ENCODE measurements at regions not wholly inside any gene's neighbourhood (a gene's known extent, or its start where the extent isn't known, plus 50 kb on each side); places are given as distances from the start of the nearest gene placed in this dataset.
"Not testable (repeated sequence)": the region's sequence is repeated elsewhere in the genome, so short reads cannot be mapped to it uniquely, and the experiment has no call there.

DNA sequence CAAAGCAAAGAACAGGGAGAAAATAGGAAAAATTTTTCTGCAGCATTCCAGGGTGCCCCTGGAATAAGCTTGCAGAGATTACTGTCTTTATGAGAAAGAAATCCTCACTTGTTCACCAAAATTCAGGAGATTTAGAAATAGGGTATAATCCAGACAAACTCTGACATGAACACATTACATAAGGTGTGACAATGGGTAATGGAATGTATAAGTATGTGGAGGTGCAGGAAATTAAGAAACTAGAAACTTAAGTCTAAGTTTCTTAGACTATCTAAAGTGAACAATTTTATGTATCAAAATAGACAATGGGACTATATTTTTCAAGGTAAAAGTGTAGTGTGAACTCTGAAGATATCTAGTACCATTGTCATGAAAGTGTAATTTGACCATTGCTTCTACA is 140.0 kb upstream of the KITLG start:
- no peak for TF ChIP-seq CTCF (conservative IDR thresholded peaks at IDR 0.05)
- no peak for DNase-seq (ENCODE audit: extremely low spot score, unreplicated experiment)
- no peaks in the 10 kb centered on the region for H3K27me3 Mint-ChIP-seq
- no peak overlapping the region for H3K4me3 Mint-ChIP-seq
- H3K27ac Mint-ChIP-seq = no peak overlapping the region
- peaks cover 1% of the 10 kb centered on the region for H3K4me1 Mint-ChIP-seq (ENCODE audit: unreplicated experiment)
- H3K36me3 Mint-ChIP-seq = no peaks in the 10 kb centered on the region
- H3K9me3 Mint-ChIP-seq = peaks cover 9% of the 10 kb centered on the region

DNA sequence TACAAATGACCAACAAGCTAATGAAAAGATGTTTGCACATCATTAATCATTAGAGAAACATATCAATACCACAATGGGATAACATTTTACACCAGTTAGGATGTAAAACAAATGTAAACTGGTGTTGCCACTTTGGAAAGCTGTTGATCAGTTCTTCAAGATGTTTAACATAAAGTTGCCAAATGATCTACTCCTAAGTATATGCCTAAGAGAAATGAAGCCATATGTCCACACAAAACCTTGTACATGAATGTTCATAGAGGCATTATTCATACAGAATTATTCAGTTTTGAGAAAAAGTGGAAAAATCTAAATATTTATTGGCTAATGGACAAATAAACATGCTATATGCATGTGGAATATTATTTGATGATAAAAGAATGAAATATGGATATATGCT is 136.9 kb upstream of the KITLG start:
- Mint-ChIP-seq H3K27me3 (no peaks in the 10 kb centered on the region), H3K27ac (no peak overlapping the region), H3K9me3 (peaks cover 4% of the 10 kb centered on the region), H3K4me3 (no peak overlapping the region), H3K36me3 (no peaks in the 10 kb centered on the region), H3K4me1 (ENCODE audit: unreplicated experiment) (no peaks in the 10 kb centered on the region)
- no peak for TF ChIP-seq CTCF (conservative IDR thresholded peaks at IDR 0.05)
- DNase-seq (ENCODE audit: extremely low spot score, unreplicated experiment) = no peak

- H3K4me1 Mint-ChIP-seq (ENCODE audit: unreplicated experiment) = no peaks in the 10 kb centered on the region
- DNase-seq (ENCODE audit: extremely low spot score, unreplicated experiment) = no peak
- H3K9me3 Mint-ChIP-seq = peaks cover 4% of the 10 kb centered on the region
- TF ChIP-seq CTCF (conservative IDR thresholded peaks at IDR 0.05) = no peak
- no peak overlapping the region for H3K4me3 Mint-ChIP-seq
- H3K27ac Mint-ChIP-seq = no peak overlapping the region
- H3K36me3 Mint-ChIP-seq = no peaks in the 10 kb centered on the region
- H3K27me3 Mint-ChIP-seq = no peaks in the 10 kb centered on the region
These were observed 136.0 kb upstream of the KITLG start for GRCh38 chr12:88716240-88716639.

DNA sequence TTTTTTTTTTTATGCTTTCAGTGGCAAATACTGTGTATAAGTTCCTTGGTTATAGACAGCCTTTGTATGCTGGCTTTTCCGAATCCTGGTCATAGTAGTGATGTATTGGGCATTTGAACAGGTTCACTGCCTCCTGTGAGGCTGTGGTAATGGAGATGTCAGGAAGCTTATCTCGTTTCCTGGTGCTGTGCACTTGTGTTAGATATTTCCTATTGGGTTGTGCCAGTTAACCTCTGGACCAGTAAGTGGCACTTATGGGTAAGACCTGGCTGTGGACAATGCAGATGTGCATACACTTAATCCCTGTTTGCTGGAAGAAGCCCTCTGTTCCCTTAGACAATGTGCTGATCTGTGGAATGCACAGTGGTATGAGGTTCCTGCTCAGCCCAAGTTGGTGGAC is 135.4 kb upstream of the KITLG start:
- no peak for TF ChIP-seq CTCF (conservative IDR thresholded peaks at IDR 0.05)
- DNase-seq (ENCODE audit: extremely low spot score, unreplicated experiment) = no peak
- no peak overlapping the region for H3K4me3 Mint-ChIP-seq
- H3K36me3 Mint-ChIP-seq = no peaks in the 10 kb centered on the region
- peaks cover 4% of the 10 kb centered on the region for H3K9me3 Mint-ChIP-seq
- no peaks in the 10 kb centered on the region for H3K27me3 Mint-ChIP-seq
- no peak overlapping the region for H3K27ac Mint-ChIP-seq
- H3K4me1 Mint-ChIP-seq (ENCODE audit: unreplicated experiment) = no peaks in the 10 kb centered on the region

- H3K27me3 Mint-ChIP-seq; H3K4me1 Mint-ChIP-seq (ENCODE audit: unreplicated experiment); DNase-seq (ENCODE audit: extremely low spot score, unreplicated experiment): not testable (repeated sequence)
These were observed 134.1 kb upstream of the KITLG start for GRCh38 chr12:88714263-88714882.

DNA sequence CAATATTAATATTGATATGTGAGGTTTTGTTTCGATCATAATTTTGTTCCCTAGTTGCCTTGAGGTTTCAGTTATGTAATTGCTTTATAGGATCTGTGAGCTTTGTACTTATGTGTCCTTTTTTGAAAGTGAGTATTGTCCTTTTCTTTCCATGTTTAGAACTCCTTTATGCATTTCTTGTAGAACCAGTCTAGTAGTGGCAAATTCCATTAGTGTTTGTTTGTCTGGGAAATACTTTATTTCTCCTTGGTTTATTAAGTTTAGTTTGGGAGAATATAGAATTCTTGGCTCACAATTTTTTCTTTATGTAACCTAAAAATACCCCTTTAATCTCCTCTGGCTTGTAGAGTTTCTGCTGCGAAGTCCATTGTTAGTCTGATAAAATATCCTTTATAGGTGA is 127.5 kb upstream of the KITLG start:
- Mint-ChIP-seq H3K9me3 (peaks cover 10% of the 10 kb centered on the region), H3K4me3 (no peak overlapping the region), H3K36me3 (no peaks in the 10 kb centered on the region), H3K27ac (no peak overlapping the region), H3K4me1 (ENCODE audit: unreplicated experiment) (no peaks in the 10 kb centered on the region), H3K27me3 (no peaks in the 10 kb centered on the region)
- no peak for DNase-seq (ENCODE audit: extremely low spot score, unreplicated experiment)
- TF ChIP-seq CTCF (conservative IDR thresholded peaks at IDR 0.05) = no peak

More at GRCh38 chr12:88714263-88714882, 134.1 kb upstream of the KITLG start:
- not testable (repeated sequence) for H3K27ac Mint-ChIP-seq, H3K4me3 Mint-ChIP-seq, H3K36me3 Mint-ChIP-seq, H3K9me3 Mint-ChIP-seq
